ENCODE measurements at regions not wholly inside any gene's neighbourhood (a gene's known extent, or its start where the extent isn't known, plus 50 kb on each side); places are given as distances from the start of the nearest gene placed in this dataset.
"Not testable (repeated sequence)": the region's sequence is repeated elsewhere in the genome, so short reads cannot be mapped to it uniquely, and the experiment has no call there.

GRCh38 chr15:44873103-44873502, 83.4 kb upstream of the TERB2 start:
- no peak overlapping the region for H3K4me3 ChIP-seq
- no peaks in the 10 kb centered on the region for H3K4me1 ChIP-seq
- no peaks in the 10 kb centered on the region for H3K27me3 ChIP-seq (ENCODE audit: low read depth)
- H3K36me3 ChIP-seq: no peaks in the 10 kb centered on the region
- H3K9me3 ChIP-seq: peaks cover 29% of the 10 kb centered on the region
- intact Hi-C loops (cut with DNase I): no loop called here
- DNase-seq (no peak), ATAC-seq (no peak)
- TF ChIP-seq CTCF (IDR thresholded peaks at IDR 0.05): no peak
- no peak overlapping the region for H3K27ac ChIP-seq

GRCh38 chr15:44879066-44879465, 77.4 kb upstream of the TERB2 start:
- TF ChIP-seq CTCF (IDR thresholded peaks at IDR 0.05): no peak
- H3K4me1 ChIP-seq: no peaks in the 10 kb centered on the region
- H3K27ac ChIP-seq: no peak overlapping the region
- H3K36me3 ChIP-seq: no peaks in the 10 kb centered on the region
- peaks cover 30% of the 10 kb centered on the region for H3K9me3 ChIP-seq
- intact Hi-C loops (cut with DNase I): no loop called here
- no peak overlapping the region for H3K4me3 ChIP-seq
- no peaks in the 10 kb centered on the region for H3K27me3 ChIP-seq (ENCODE audit: low read depth)
- ATAC-seq (no peak), DNase-seq (no peak)

GRCh38 chr15:44882499-44882968, 74.0 kb upstream of the TERB2 start:
- no peak for TF ChIP-seq CTCF (IDR thresholded peaks at IDR 0.05)
- Histone ChIP-seq H3K36me3 (no peaks in the 10 kb centered on the region), H3K27me3 (ENCODE audit: low read depth) (no peaks in the 10 kb centered on the region), H3K9me3 (peaks cover 7% of the 10 kb centered on the region), H3K4me1 (no peaks in the 10 kb centered on the region), H3K27ac (no peak overlapping the region), H3K4me3 (no peak overlapping the region)
- intact Hi-C loops (cut with DNase I): no loop called here
- DNase-seq (no peak), ATAC-seq (no peak)

- H3K9me3 ChIP-seq: no peaks in the 10 kb centered on the region
- H3K36me3 ChIP-seq: no peaks in the 10 kb centered on the region
- H3K4me1 ChIP-seq: no peaks in the 10 kb centered on the region
- intact Hi-C loops (cut with DNase I): no loop called here
- H3K4me3 ChIP-seq: no peak overlapping the region
- no peak for TF ChIP-seq CTCF (IDR thresholded peaks at IDR 0.05)
- ATAC-seq (no peak), DNase-seq (no peak)
- no peak overlapping the region for H3K27ac ChIP-seq
- no peaks in the 10 kb centered on the region for H3K27me3 ChIP-seq (ENCODE audit: low read depth)
Observed at GRCh38 chr15:44883199-44883877, 73.1 kb upstream of the TERB2 start.

- H3K9me3 ChIP-seq; DNase-seq; H3K4me3 ChIP-seq; H3K36me3 ChIP-seq; H3K27ac ChIP-seq; intact Hi-C loops (cut with DNase I); H3K27me3 ChIP-seq (ENCODE audit: low read depth); H3K4me1 ChIP-seq: not testable (repeated sequence)
- ATAC-seq: peak; percentile 40 to 54
Observed at GRCh38 chr15:44898890-44899651, 57.4 kb upstream of the TERB2 start.

- H3K9me3 ChIP-seq; H3K27ac ChIP-seq; H3K36me3 ChIP-seq; intact Hi-C loops (cut with DNase I); H3K27me3 ChIP-seq (ENCODE audit: low read depth); DNase-seq; H3K4me3 ChIP-seq; H3K4me1 ChIP-seq; ATAC-seq: not testable (repeated sequence)
Observed at GRCh38 chr15:44899775-44900174, 56.7 kb upstream of the TERB2 start.

GRCh38 chr15:44900796-44901195, 55.7 kb upstream of the TERB2 start:
- not testable (repeated sequence) for H3K27ac ChIP-seq, H3K36me3 ChIP-seq

GRCh38 chr15:44903281-44903680, 53.2 kb upstream of the TERB2 start:
- H3K4me1 ChIP-seq; ATAC-seq; H3K36me3 ChIP-seq; H3K27ac ChIP-seq; H3K9me3 ChIP-seq; H3K27me3 ChIP-seq (ENCODE audit: low read depth); intact Hi-C loops (cut with DNase I); DNase-seq; H3K4me3 ChIP-seq: not testable (repeated sequence)

More at GRCh38 chr15:44900796-44901195, 55.7 kb upstream of the TERB2 start:
- H3K4me3 ChIP-seq; intact Hi-C loops (cut with DNase I); H3K9me3 ChIP-seq; H3K27me3 ChIP-seq (ENCODE audit: low read depth); ATAC-seq; H3K4me1 ChIP-seq; DNase-seq: not testable (repeated sequence)

- ATAC-seq: peak; percentile 59 to 62
- intact Hi-C loops (cut with DNase I); H3K36me3 ChIP-seq; DNase-seq; H3K4me1 ChIP-seq; H3K4me3 ChIP-seq; H3K27me3 ChIP-seq (ENCODE audit: low read depth); H3K27ac ChIP-seq; H3K9me3 ChIP-seq: not testable (repeated sequence)
Observed at GRCh38 chr15:44904651-44905340, 51.7 kb upstream of the TERB2 start.
